OCI-M2 (cell line): ENCODE measurements at regions not wholly inside any gene's neighbourhood (a gene's known extent, or its start where the extent isn't known, plus 50 kb on each side); places are given as distances from the start of the nearest gene placed in this dataset.
"Not testable (repeated sequence)": the region's sequence is repeated elsewhere in the genome, so short reads cannot be mapped to it uniquely, and the experiment has no call there.

ENCODE experiments used
- DNase-seq: peaks from one replicate; lab custom pipeline; 2025; ENCODE audit not compliant: unreplicated experiment; lab: John Stamatoyannopoulos, UW

DNA sequence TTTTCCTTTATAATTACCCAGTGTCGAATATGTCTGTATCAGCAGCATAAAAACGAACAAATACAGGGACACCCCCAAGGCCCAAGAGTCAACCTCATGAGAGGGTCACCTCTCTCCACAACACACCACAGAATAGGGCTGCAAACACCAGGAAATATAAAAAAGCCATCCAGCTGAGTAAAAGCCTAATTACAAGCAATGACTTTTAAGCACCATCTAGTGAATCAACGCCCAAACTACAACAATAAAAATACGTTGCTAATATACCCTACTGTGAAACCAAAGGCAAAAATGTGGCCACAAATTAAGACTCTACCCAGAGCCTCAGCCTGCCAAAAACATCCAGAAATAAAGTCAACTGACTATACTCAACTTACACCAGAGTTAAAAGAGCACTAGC is 817.9 kb upstream of the NEGR1 start:
- DNase-seq, result no peak

- DNase-seq, result no peak
These were observed 815.6 kb upstream of the NEGR1 start for GRCh38 chr1:73097917-73098316.

DNA sequence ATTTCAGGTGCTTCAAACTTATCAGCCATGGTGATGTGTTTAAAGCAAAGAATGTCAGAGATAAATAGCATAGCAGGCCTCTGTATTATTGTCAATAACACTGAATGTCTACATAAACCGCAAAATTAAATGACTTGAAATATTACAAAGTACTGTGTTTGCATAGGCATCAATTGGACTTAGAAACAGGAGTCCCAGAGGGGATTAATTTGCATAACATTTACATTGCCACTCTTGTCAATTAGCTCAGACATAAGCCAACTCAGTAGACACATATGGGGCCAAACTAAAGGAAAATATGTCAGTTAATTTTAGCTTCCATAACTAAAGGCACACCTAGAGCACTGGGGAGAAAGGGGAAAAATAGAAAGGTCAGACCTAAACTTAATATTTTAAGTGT is 814.5 kb upstream of the NEGR1 start:
- no peak for DNase-seq

DNA sequence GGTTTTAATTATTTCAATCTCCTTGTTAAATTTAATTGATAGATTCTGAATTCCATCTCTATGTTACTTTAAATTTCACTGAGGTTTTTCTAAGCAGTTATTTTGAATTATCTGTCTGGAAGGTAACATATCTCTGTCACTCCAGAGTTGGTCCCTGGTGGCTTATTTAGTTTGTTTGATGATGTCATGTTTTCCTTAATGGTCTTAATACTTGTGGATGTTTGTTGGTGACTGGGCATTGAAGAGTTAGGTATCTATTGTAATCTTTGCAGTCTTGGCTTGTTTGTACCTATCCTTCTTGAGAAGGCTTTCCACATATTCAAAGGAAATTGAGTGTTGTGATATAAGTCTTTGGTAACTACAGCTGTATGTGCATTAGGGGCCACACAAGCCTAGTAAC is 810.0 kb upstream of the NEGR1 start:
- no peak for DNase-seq

DNA sequence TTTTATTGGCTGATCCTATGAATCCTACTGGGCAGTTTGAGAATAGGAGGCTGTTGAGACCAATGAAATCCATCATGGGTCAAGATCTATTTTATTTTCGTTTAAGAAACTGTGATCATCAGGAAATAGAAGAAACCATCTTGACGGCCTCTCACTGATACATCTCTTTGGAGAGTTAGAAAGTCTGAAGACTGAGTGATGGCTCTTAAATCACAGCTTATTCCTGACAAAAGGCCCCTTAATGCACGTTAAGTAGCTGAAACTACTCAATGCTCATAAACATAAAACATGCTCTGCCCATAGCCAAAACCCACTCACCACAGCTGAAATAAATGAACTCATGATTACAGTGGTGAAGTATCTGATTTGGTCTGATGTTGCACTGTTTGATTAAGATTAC is 784.5 kb upstream of the NEGR1 start:
- no peak for DNase-seq

DNA sequence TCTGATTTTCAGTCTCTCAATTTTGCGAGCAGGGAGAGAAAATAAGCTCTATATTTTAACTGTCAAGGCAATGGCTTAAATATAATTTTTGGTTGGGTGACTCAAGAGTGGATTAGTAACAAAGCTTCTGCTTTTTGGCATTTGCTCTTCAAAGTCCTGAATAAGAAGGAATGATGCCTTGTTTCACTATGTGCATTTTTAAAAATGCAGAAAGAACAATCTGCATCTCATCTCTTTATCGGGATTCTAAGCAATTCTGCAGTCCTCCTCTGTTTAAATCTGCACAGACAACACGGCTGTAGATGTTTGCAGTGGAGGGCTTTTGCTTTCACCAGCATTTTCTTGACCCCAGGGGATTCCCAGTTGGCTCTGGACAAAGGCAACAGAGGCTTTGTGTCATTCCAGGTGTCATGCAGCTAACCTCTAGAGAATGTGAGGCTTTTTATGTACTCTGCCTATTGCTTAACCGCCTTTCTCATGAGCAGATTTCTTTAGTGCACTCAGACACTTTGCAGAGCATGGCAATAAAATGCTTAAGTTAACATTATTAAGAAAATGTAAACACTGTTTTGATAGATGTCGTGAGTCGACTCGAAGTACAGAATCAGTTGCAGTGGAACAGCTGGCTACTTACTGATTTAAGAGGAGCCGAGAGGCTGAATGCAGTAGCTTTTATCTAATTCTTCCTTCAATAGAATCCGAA is 783.2 kb upstream of the NEGR1 start:
- DNase-seq, result no peak

DNA sequence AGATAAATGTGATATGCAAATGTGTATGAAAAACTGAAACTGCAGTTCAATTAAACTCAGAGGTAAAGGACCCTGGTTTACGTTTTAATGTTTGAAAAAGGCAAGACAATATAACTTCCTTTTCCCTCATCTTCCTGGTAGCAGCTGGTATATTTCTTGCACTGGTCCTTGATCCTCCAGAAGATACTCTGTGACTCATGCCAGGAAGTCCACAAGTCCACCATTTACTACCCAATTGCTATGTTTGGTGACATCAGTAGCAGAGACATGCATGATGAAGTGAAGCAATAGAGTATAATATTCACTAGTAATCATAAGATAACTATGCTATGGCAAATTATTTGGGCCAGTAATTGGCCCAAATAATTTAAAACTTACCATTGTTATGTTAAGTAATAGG is 774.5 kb upstream of the NEGR1 start:
- no peak for DNase-seq

DNA sequence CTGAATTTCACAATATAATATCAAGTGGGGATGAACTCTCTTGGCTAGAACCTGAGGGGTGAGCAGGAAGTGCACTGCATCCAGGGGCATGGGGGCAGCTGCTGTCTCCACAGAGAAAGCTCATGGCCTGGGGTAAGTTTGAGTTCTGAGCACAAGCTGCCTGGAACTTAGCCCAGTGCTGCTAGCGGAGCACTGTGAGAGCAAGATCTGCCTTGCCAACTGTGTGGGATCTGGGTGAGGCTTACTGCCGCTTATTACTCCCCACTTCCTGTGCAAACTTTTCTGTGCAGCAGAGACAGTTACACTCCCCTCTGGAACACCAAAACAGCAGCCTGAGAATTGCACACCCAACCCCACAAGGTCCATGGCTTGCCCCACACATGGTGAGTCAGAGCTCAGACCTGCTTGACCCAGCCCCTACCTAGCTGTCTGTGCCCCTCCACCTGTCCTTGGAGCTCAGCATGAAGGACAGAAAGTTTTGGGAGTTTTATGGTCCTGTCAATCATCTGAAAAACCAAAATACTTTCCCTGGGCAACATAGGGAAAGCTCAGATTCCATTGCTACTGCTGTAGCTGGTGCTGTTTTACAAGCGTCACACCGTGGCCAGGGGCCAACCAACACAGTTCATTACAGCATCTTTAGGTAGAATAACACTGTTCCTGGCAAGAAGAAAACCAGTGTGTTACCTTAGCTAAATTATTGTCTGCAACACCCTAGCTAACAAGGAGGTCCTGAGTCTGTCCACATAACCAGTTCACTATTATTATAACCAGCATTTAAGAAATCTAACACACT is 762.1 kb upstream of the NEGR1 start:
- no peak for DNase-seq

- DNase-seq, result no peak
These were observed 760.1 kb upstream of the NEGR1 start for GRCh38 chr1:73042403-73042802.

- DNase-seq, result no peak
These were observed 758.5 kb upstream of the NEGR1 start for GRCh38 chr1:73040811-73041210.

DNA sequence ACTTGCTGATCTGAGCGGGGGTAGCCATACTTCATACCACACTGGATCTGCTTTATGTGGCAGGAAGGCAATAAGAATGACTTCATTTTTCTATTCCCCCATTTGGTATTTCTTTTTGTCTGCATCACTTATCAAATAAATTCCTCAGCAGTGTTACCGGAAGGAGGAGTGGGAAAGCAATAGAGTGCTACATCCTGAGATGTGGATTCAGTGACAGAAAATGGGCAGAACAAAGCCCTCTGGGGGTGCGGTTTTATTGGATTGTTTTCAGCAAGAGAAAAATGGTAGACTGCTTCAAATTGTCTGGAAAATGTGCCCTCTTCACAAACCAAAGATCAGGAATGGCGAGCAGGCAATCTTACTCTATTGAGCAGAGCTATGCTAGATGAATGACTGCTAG is 751.9 kb upstream of the NEGR1 start:
- DNase-seq, result no peak

- no peak for DNase-seq
These were observed 751.3 kb upstream of the NEGR1 start for GRCh38 chr1:73033640-73034039.

GRCh38 chr1:73029571-73029970 is 747.2 kb upstream of the NEGR1 start:
- DNase-seq, result no peak

DNA sequence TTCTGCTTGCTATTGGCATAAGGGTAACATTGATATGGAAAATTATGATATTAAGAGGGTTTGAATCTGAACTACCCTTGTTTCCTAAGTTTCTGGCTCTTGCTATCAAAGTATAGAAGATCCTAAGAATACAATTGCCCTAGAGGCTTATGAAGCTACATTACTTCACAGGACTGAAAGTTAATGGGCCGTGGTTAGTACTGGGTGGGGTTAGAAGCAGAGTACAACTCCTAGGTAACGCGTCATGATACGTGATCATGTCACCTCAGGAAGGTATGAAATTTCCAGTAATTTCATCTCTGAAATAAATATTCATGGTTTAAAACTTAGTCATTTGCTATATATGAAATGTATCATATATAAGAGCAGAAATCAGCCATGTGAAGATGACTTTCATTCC is 743.8 kb upstream of the NEGR1 start:
- no peak for DNase-seq

- DNase-seq, result no peak
These were observed 727.6 kb upstream of the NEGR1 start for GRCh38 chr1:73009938-73010337.

GRCh38 chr1:73009311-73009710 is 727.0 kb upstream of the NEGR1 start:
- no peak for DNase-seq

- DNase-seq, result no peak
These were observed 715.3 kb upstream of the NEGR1 start for GRCh38 chr1:72997624-72998023.

DNA sequence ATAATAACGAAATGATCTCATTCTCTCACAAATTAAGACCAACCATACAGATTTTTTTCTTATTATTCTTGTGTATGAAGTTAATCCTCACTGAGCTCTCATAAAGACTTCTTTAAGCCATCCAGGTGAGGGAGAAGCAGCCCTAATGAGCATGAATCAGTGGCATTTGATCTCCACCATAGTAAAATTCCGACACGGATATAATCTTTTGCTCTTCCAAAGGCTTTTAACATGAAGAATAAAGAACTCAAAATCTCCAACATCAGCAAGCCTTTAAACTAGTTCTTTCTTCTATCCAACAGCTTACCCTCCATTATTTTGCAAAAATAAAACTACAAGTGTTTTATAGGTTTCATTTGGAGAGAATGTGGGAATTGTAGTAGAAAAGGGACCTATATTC is 714.7 kb upstream of the NEGR1 start:
- DNase-seq, result no peak

GRCh38 chr1:72987871-72988270 is 705.5 kb upstream of the NEGR1 start:
- DNase-seq, result not testable (repeated sequence)

DNA sequence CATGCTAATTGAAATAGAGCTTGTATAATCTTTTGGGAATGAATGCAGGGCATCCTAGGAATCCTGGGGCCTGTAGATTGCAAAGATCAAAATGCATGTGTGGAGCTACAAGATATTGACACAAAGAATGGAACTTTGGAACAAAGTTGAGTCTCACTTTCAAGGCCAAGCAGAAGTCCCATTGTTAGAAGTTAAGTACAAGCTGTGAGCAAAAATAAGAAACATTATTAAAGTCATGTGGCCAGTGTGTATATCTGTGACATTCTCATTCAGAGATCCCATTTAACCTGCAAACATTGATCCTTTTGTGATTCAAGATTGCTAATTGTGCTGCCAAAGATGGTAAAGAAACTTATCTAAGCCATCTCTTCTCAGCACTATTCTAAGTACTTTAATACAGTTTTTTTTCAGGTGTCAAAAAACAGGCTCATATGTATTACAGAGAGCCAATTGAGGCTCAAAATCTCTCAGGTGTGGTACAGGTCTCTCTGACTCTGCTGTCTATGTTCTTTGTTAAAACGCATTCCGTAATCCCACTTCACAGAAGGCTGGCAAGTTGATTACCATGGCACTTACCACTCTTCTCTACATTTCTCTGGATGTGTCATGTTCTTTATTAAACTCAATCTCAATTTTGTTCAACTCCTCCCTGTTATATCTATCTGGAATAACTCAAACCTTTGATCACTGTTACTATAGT is 704.4 kb upstream of the NEGR1 start:
- DNase-seq, result no peak

DNA sequence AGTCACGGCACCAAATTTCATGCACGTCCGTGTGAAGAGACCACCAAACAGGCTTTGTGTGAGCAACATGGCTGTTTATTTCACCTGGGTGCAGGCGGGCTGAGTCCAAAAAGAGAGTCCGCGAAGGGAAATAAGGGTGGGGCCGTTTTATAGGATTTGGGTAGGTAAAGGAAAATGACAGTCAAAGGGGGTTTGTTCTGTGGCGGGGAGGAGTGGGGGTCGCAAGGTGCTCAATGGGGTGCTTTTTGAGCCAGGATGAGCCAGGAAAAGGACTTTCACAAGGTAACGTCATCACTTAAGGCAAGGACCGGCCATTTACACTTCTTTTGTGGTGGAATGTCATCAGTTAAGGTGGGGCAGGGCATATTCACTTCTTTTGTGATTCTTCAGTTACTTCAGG is 702.7 kb upstream of the NEGR1 start:
- not testable (repeated sequence) for DNase-seq

GRCh38 chr1:72983011-72983410 is 700.7 kb upstream of the NEGR1 start:
- not testable (repeated sequence) for DNase-seq
